ENCODE measurements at regions not wholly inside any gene's neighbourhood (a gene's known extent, or its start where the extent isn't known, plus 50 kb on each side); places are given as distances from the start of the nearest gene placed in this dataset.

DNA sequence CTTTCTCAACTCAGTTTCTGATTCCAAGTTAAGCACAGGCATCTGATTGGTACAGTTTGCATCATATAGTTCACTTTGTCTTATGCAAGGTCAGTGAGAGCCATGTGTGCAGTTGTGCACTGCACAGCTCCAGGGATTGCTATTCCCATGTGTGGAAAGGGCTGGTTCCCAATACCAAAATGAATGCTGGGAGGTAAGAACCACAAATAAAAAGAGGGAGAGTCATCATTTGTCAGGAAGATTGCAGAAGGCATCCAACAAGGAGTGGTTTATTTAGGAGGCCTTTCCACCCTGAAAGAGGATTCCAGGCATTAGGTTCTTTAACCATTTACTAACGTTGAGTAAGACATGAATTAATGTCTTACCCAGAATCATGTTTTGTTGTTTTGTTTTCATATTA lies 141.2 kb upstream of the ST6GAL2 start:
- DNase-seq = no peak

GRCh38 chr2:107027810-107028209 lies 141.8 kb upstream of the ST6GAL2 start:
- no peak for DNase-seq

GRCh38 chr2:107028661-107029060 lies 142.7 kb upstream of the ST6GAL2 start:
- no peak for DNase-seq

GRCh38 chr2:107036293-107036692 lies 150.3 kb upstream of the ST6GAL2 start:
- no peak for DNase-seq

- DNase-seq = no peak
These were observed 176.2 kb upstream of the ST6GAL2 start for GRCh38 chr2:107062173-107062572.

DNA sequence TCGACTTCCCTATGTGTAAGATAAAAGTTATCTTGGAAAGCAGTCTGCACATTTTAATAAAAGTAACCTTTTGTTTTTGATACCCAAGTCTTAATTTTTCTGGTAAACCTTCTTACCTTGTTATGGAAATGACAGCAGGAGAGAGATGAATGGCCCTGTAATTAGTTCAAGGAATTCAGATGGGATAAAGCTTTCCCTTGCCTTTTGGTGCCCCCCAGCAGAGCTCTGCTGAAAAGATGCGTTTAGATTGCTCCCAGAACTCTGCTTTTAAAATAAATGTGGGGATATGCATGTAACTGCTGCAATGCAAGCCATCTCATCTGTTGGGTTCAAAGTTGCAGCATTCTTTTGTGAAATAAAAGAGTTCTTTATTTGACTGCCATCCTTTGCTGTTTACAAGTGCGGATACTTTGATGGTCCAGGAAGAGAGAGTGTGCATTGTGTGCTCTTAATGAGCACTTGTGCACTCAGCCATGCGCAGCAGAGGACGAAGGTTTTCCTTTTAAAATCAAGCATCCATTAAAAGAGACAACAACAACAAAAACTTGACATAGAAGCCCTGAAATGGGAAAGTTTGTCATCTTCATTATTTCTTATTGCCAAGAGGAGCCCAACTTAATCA lies 176.7 kb upstream of the ST6GAL2 start:
- no peak for DNase-seq

GRCh38 chr2:107063228-107063627 lies 177.3 kb upstream of the ST6GAL2 start:
- no peak for DNase-seq

GRCh38 chr2:107064750-107065149 lies 178.8 kb upstream of the ST6GAL2 start:
- no peak for DNase-seq

- peak; percentile 18 for DNase-seq
These were observed 182.3 kb upstream of the ST6GAL2 start for GRCh38 chr2:107068069-107068916.

- no peak for DNase-seq
These were observed 183.9 kb upstream of the ST6GAL2 start for GRCh38 chr2:107069890-107070289.

GRCh38 chr2:107072150-107072940 lies 186.4 kb upstream of the ST6GAL2 start:
- no peak for DNase-seq

DNA sequence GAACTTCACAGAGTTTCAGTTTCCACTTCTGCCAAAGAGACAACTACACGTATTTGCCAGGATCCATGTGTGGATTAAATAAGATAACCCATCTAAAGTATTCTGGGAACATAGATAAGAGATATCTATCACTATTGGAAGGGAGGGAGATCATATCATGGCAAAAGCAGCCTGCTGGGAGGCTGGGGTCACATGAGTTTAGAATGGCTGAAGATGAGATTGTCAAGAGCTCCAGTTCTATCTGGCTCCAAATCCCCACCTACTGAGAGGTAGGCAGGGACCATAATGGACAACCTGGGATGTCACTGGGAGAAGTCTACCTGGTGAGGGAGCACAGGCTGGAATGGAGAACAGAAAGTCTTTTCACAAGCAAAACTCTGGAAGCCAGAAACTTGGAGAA lies 192.6 kb upstream of the ST6GAL2 start:
- no peak for DNase-seq

- DNase-seq = no peak
These were observed 200.5 kb upstream of the ST6GAL2 start for GRCh38 chr2:107086497-107086896.

GRCh38 chr2:107088156-107088555 lies 202.2 kb upstream of the ST6GAL2 start:
- DNase-seq = no peak

DNA sequence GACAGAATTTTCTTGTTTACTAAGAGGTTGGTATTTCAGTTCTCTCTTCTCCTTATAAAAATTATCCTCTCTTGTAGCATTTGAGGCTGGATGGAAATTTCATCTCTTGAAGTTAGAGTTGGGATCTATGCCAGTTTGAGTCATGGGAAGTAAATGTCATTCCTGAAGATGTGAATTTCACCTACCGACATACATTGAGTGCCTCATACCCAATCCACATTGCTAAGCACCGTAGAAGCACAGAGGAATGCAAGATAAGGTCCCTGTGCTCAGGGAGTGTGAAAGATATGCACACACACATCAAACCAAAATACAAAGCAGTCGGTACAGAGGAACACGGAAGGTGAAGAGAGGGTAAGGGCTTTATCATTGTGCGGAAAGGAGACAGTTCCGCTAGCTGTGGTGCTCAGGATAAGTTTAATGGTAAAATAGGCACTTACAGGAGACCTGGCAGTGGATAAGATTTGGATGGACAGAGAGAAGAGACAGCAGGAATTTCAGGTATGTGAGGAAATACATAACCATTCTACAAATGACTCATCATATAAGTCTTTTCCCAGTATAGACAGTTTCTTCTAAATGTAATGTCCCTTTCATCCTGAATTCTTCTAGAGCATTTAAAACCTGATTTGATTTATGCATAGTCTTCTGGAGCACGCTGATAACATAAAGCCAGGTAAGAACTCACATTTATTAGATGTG lies 205.3 kb upstream of the ST6GAL2 start:
- no peak for DNase-seq

DNA sequence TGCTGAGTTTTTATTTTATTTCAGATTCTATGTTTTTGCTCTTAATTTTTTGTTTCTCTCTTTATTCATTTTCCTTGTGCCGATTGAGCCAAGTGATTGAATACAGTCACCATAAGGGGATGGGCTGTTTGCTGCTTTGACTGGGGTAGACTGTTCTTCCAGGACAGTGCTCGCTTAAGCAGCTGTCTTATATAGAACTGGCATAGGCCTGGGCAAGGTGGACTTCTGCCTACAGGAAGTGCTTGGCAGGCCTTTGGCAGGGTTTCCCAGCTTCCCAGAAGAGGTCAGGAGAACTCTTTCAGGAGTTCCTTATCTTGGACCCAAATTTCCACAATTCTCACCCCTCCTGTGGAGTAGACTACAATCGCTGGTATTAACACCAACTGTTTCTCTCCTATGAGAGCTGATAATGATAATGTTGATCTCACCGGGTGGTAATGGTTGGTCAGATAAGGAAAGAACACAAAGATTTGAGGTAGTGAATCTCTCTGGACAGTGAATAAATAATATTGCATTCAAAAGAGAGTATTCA lies 207.5 kb upstream of the ST6GAL2 start:
- DNase-seq = no peak

DNA sequence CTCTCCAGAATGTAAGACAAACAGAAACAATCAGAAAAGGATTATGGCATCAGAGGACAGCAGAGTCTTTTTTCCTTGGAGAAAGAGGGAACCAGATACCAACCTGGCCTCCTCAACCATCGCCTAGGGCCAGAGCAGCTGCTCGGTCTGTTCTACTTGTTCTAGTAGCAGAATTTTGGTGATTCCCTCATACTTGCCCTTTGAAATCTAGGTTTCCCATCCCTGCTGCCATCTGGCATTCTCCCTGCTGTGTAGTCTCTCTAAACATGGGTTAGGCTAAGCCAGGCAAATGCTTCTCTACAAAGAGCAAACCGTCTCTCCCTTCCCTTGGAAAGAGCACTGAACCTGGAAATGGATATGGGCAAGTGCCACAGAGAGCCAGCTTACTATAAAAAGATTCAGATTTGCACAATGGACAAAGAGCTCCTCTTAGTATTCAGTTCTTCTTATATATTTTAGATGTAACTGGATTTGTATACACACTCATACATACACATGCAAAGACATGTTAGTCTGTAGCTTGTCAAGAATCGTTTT lies 208.6 kb upstream of the ST6GAL2 start:
- no peak for DNase-seq

DNA sequence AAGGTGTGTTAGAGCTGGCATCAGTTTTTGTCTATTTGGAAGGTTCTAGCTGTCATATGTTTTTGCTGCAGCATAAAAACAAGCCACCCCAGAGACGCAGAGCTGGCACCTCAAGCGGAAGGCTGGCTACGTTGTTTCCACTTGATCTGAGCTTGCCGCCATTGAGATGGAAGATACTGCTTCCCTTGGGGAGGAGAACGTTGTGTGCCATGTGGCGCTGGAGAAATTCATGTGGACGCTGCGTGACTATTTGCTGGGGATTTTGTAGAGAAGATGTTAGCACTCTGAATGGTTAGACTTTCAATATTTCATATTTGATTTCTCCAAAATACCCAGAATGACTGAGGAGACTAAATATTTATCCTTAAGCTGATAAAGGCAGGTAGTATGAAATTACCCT lies 216.2 kb upstream of the ST6GAL2 start:
- DNase-seq = no peak

DNA sequence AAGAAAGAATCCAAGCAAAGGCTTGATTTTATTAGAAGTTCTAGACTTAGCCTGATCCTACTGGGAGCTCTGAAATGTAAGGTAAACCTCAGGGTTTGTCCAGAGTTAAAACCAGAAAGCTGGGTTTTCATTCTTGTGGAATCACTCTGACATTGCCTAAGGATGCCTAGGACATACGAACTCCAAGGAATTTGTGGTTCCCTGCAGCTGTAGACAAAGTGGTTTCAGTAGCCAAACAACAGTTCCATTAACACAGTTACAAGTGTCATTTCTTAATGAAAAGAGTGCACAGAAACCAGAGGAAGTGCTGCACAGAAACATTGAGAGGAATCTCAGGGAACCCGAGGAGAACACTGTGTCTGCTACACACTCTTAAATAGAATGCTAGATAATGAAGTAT lies 221.4 kb upstream of the ST6GAL2 start:
- no peak for DNase-seq

GRCh38 chr2:107108556-107108955 lies 222.6 kb upstream of the ST6GAL2 start:
- DNase-seq = no peak

- DNase-seq = no peak
These were observed 225.7 kb upstream of the ST6GAL2 start for GRCh38 chr2:107111623-107112022.

DNA sequence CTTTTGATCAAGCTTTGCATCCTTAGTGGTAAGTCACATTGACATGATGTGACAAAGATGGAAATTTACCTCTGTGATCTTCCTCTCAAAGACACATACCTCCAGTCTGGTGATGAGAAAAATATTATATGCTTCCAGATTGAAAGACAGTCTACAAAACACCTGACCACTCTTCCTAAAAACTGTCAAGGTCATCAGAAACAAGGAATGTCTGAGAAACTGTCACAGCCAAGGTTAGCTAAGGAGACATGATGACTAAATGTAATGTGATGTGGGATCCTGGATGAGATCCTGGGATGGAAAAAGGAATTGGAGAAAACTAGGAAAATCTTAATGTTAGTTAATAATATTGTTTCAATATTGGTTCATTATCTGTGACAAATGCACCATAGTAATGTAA lies 226.6 kb upstream of the ST6GAL2 start:
- no peak for DNase-seq

GRCh38 chr2:107128381-107128780 lies 242.4 kb upstream of the ST6GAL2 start:
- DNase-seq = no peak

Measured in NCI-H82 (cell line).